ENCODE measurements at regions not wholly inside any gene's neighbourhood (a gene's known extent, or its start where the extent isn't known, plus 50 kb on each side); places are given as distances from the start of the nearest gene placed in this dataset.

- TF ChIP-seq CTCF (IDR thresholded peaks at IDR 0.05) (no peak), POLR2A (IDR thresholded peaks at IDR 0.05) (no peak)
- ATAC-seq, result no peak
- 72 to 88% (median 80%) methylated on average over 2 of the region's 2 CpGs for WGBS, 4 donors
- intact Hi-C loops (cut with DNase I), result no loop called here
- Histone ChIP-seq H3K9me3 (peaks cover 0 to 18% (median under 1%) of the 10 kb centered on the region in 12 donors), H3K4me1 (no peaks in the 10 kb centered on the region), H3K4me3 (no peak overlapping the region), H3K27ac (no peak overlapping the region), H3K27me3 (no peaks in the 10 kb centered on the region), H3K36me3 (no peaks in the 10 kb centered on the region)
- DNase-seq, result no peak
Observed at GRCh38 chr12:89907659-89908058, 199.0 kb upstream of the ATP2B1 start.

GRCh38 chr12:89906824-89907223, 198.2 kb upstream of the ATP2B1 start:
- 78 to 83% (median 82%) methylated on average over 4 of the region's 4 CpGs for WGBS, 4 donors
- no peaks in the 10 kb centered on the region for H3K4me1 ChIP-seq
- H3K4me3 ChIP-seq, result no peak overlapping the region
- DNase-seq (no peak), ATAC-seq (no peak)
- intact Hi-C loops (cut with DNase I), result no loop called here
- peaks cover 0 to 13% (median 0%) of the 10 kb centered on the region in 12 donors for H3K9me3 ChIP-seq
- TF ChIP-seq POLR2A (IDR thresholded peaks at IDR 0.05) (no peak), CTCF (IDR thresholded peaks at IDR 0.05) (no peak)
- no peaks in the 10 kb centered on the region for H3K27me3 ChIP-seq
- H3K36me3 ChIP-seq, result no peaks in the 10 kb centered on the region
- no peak overlapping the region for H3K27ac ChIP-seq

- TF ChIP-seq CTCF (IDR thresholded peaks at IDR 0.05) (no peak), POLR2A (IDR thresholded peaks at IDR 0.05) (no peak)
- no peak for ATAC-seq
- no peaks in the 10 kb centered on the region for H3K36me3 ChIP-seq
Observed at GRCh38 chr12:89906178-89906577, 197.5 kb upstream of the ATP2B1 start.

GRCh38 chr12:89901906-89902642, 193.4 kb upstream of the ATP2B1 start:
- no peaks in the 10 kb centered on the region for H3K4me1 ChIP-seq
- 0 to 49% (median 2%) methylated on average over 1 of the region's 1 CpG for WGBS, 4 donors
- intact Hi-C loops (cut with DNase I), result no loop called here

More at GRCh38 chr12:89906178-89906577, 197.5 kb upstream of the ATP2B1 start:
- no peak overlapping the region for H3K27ac ChIP-seq
- no peaks in the 10 kb centered on the region for H3K27me3 ChIP-seq
- no peaks in the 10 kb centered on the region for H3K4me1 ChIP-seq
- intact Hi-C loops (cut with DNase I), result no loop called here
- H3K4me3 ChIP-seq, result no peak overlapping the region
- DNase-seq, result no peak
- peaks cover 0 to 13% (median 0%) of the 10 kb centered on the region in 12 donors for H3K9me3 ChIP-seq

More at GRCh38 chr12:89901906-89902642, 193.4 kb upstream of the ATP2B1 start:
- Histone ChIP-seq H3K9me3 (no peaks in the 10 kb centered on the region), H3K36me3 (no peaks in the 10 kb centered on the region), H3K27me3 (no peaks in the 10 kb centered on the region), H3K4me3 (no peak overlapping the region), H3K27ac (no peak overlapping the region)
- no peak for TF ChIP-seq POLR2A (IDR thresholded peaks at IDR 0.05)
- TF ChIP-seq CTCF (IDR thresholded peaks at IDR 0.05), result no peak
- ATAC-seq (no peak), DNase-seq (no peak)

All from heart left ventricle (tissue), 16 donors.